ENCODE measurements at regions not wholly inside any gene's neighbourhood (a gene's known extent, or its start where the extent isn't known, plus 50 kb on each side); places are given as distances from the start of the nearest gene placed in this dataset.

DNA sequence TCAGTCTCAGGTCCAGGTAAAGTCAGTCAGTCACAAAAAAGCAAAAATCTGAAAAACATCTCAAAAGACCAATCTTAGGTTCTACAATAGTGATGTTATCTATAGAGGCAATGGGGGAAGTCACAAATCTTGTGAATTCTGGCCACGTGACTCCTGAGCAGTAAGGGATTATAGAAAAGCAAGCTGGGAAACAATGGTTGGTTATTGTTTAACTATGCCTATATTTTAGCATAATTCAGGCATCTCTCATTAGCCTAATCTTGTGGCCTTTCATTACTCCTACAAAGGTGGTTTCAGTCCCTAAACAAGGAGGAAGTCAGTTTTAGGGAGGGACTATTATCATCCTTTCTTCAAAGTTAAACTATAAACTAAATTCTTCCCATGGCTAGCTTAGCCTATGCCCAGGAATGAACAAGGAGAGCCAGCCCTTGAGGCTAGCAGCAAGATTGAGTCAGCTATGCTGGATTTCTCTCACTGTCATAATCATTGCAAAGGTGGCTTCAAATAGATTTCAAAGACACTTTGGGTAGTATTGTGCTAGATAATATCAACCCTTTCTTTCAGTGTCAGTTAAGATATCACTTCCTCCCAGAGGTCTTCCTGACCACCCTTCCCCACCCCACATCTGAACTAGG is 56.4 kb upstream of the ITGA6 start:
- no peak for DNase-seq

DNA sequence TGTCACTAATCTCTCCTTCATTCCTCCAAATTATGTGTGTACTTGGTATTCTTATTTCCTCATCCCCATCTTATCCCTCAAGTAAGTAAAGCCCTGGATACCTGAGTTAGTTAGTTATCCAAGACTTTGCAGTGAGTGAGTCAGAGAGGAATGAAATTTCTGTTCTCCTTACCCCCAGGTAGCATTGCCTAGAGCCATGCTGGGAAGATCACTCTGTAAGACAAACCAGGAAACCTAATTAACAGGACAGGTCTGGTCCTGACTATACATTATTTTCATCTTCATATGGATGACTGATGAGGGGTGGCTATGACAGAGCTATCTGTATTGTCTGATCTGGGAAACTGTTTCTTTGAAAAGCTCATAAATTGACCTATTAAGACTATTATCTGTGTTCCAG is 55.0 kb upstream of the ITGA6 start:
- DNase-seq = no peak

GRCh38 chr2:172373076-172373475 is 54.3 kb upstream of the ITGA6 start:
- no peak for DNase-seq

DNA sequence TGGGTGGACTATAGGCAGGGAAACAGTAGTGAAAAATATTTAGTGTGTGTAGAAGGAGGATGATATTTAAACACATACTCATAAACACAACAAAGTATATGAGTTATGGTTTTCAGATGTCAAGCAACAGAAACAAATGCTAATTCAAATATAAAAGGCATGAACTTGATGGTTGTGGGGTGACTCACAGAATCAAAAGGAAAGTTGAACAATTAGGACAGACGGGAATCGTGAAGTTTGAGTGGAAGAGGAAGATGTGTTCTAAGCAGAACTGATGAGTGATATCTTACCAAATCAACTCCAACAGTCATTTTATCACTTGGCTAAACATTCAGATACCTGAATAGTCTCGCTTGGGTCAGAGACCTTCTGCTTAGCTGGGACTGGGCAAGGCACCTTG is 53.6 kb upstream of the ITGA6 start:
- no peak for DNase-seq

DNA sequence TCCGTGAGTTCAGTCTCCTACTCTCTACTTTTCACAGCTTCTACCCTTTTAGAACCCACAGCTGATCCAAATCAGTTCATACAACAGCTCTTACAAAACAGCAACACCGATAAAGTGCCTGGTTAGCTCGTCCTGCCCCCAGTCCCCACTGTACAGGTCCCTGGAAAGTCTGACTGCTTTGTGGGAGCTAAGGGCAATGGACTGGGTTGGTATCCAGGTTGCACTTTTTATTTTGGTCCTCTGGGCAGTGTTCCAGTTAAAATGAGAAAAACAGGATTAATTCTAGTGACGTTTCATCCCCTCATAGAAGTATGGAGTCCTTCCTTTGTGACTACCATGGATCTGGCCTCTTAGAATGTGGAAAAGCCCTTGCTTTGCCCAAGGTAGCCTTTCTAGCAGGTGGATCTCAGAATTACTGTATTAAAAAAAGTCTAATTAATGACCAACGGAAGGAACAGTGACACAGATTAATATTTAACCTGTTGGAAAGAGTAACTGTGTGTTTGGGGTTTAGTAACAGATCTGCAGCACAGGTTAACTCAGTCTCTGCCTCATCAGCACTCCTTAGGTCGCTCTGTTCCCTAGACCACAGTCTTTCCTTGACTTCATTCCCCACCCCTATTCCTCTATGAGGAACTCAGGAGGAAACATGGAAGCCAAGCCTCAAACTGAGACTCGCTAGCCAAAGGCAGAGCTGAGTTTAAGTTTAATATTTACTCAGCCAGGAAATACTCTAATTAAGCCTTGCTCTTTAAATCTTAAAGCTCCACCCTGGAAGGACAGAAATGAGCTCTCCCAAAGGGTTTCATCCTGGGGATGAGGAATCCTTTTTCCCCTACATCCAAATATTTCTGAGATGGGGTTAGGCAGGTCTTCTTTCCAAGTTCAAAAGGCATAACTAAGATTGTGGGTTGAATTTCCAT is 52.8 kb upstream of the ITGA6 start:
- DNase-seq = no peak

- no peak for DNase-seq
These were observed 52.1 kb upstream of the ITGA6 start for GRCh38 chr2:172375251-172375650.

- DNase-seq = no peak
These were observed 51.4 kb upstream of the ITGA6 start for GRCh38 chr2:172376016-172376415.

- no peak for DNase-seq
These were observed 50.8 kb upstream of the ITGA6 start for GRCh38 chr2:172376505-172377125.

GRCh38 chr2:172377408-172377807 is 50.0 kb upstream of the ITGA6 start:
- DNase-seq = no peak
